ENCODE measurements at regions not wholly inside any gene's neighbourhood (a gene's known extent, or its start where the extent isn't known, plus 50 kb on each side); places are given as distances from the start of the nearest gene placed in this dataset.

GRCh38 chr13:76470991-76471390 lies 415.2 kb downstream of the KCTD12 start:
- ChIA-PET CTCF (no interaction called here), POLR2A (ENCODE audit: unreplicated experiment) (no interaction called here)
- no peaks in the 10 kb centered on the region for H3K36me3 ChIP-seq (ENCODE audit: low read depth)
- H3F3A ChIP-seq (ENCODE audit: insufficient read depth, low read depth): no peaks in the 10 kb centered on the region
- no TSS peak for BruUV-seq (replicated peaks)
- intact Hi-C loops (cut with micrococcal nuclease; ENCODE audit: unreplicated experiment): no loop called here
- no peaks in the 10 kb centered on the region for H3K79me2 ChIP-seq (ENCODE audit: low read depth)
- no peaks in the 10 kb centered on the region for H3K4me1 ChIP-seq (replicated peaks; ENCODE audit: insufficient read depth)
- no peaks in the 10 kb centered on the region for H3K9me2 ChIP-seq (ENCODE audit: insufficient read depth)
- H2AFZ ChIP-seq: no peak overlapping the region
- no peaks in the 10 kb centered on the region for H3K27me3 ChIP-seq (ENCODE audit: insufficient read depth, low read depth)
- H4K20me1 ChIP-seq (ENCODE audit: insufficient read depth): no peaks in the 10 kb centered on the region
- H3K4me2 ChIP-seq: no peak overlapping the region
- H3K9me3 ChIP-seq (ENCODE audit: insufficient read depth, low read depth): no peaks in the 10 kb centered on the region
- no peak for DNase-seq
- no peak overlapping the region for H3K27ac ChIP-seq
- no peak overlapping the region for H3K4me3 ChIP-seq
- TF ChIP-seq CTCF (conservative IDR thresholded peaks at IDR 0.05): no peak
- TF ChIP-seq EZH2 (IDR thresholded peaks at IDR 0.05; ENCODE audit: low read depth): no peak

GRCh38 chr13:76466043-76466442 lies 420.2 kb downstream of the KCTD12 start:
- no peaks in the 10 kb centered on the region for H4K20me1 ChIP-seq (ENCODE audit: insufficient read depth)
- no peaks in the 10 kb centered on the region for H3K27me3 ChIP-seq (ENCODE audit: insufficient read depth, low read depth)
- no peak for DNase-seq
- no peaks in the 10 kb centered on the region for H3K9me3 ChIP-seq (ENCODE audit: insufficient read depth, low read depth)
- no peak overlapping the region for H3K4me2 ChIP-seq
- POLR2A ChIA-PET (ENCODE audit: unreplicated experiment): no interaction called here
- H2AFZ ChIP-seq: no peak overlapping the region
- no peak overlapping the region for H3K27ac ChIP-seq
- no peaks in the 10 kb centered on the region for H3K79me2 ChIP-seq (ENCODE audit: low read depth)
- H3K9me2 ChIP-seq (ENCODE audit: insufficient read depth): no peaks in the 10 kb centered on the region
- no TSS peak for BruUV-seq (replicated peaks)
- TF ChIP-seq CTCF (conservative IDR thresholded peaks at IDR 0.05) (no peak), EZH2 (IDR thresholded peaks at IDR 0.05; ENCODE audit: low read depth) (no peak)
- CTCF ChIA-PET: no interaction called here
- no peaks in the 10 kb centered on the region for H3K4me1 ChIP-seq (replicated peaks; ENCODE audit: insufficient read depth)
- no peaks in the 10 kb centered on the region for H3K36me3 ChIP-seq (ENCODE audit: low read depth)
- H3F3A ChIP-seq (ENCODE audit: insufficient read depth, low read depth): no peaks in the 10 kb centered on the region
- no peak overlapping the region for H3K4me3 ChIP-seq
- intact Hi-C loops (cut with micrococcal nuclease; ENCODE audit: unreplicated experiment): no loop called here

GRCh38 chr13:76463314-76463713 lies 422.9 kb downstream of the KCTD12 start:
- DNase-seq: no peak
- Histone ChIP-seq H3K4me2 (no peak overlapping the region), H3K4me1 (replicated peaks; ENCODE audit: insufficient read depth) (no peaks in the 10 kb centered on the region), H3K79me2 (ENCODE audit: low read depth) (no peaks in the 10 kb centered on the region), H3K9me3 (ENCODE audit: insufficient read depth, low read depth) (no peaks in the 10 kb centered on the region), H3K36me3 (ENCODE audit: low read depth) (no peaks in the 10 kb centered on the region), H3K27ac (no peak overlapping the region), H3K27me3 (ENCODE audit: insufficient read depth, low read depth) (no peaks in the 10 kb centered on the region), H3K4me3 (no peak overlapping the region), H3K9me2 (ENCODE audit: insufficient read depth) (no peaks in the 10 kb centered on the region), H3F3A (ENCODE audit: insufficient read depth, low read depth) (no peaks in the 10 kb centered on the region), H4K20me1 (ENCODE audit: insufficient read depth) (no peaks in the 10 kb centered on the region), H2AFZ (no peak overlapping the region)
- ChIA-PET POLR2A (ENCODE audit: unreplicated experiment) (no interaction called here), CTCF (no interaction called here)
- intact Hi-C loops (cut with micrococcal nuclease; ENCODE audit: unreplicated experiment): no loop called here
- TF ChIP-seq EZH2 (IDR thresholded peaks at IDR 0.05; ENCODE audit: low read depth) (no peak), CTCF (conservative IDR thresholded peaks at IDR 0.05) (no peak)
- no TSS peak for BruUV-seq (replicated peaks)
